ENCODE measurements at regions not wholly inside any gene's neighbourhood (a gene's known extent, or its start where the extent isn't known, plus 50 kb on each side); places are given as distances from the start of the nearest gene placed in this dataset.

GRCh38 chr6:91166271-91167046, 579.6 kb upstream of the MAP3K7 start:
- Histone ChIP-seq H3K4me3 (no peak overlapping the region), H3K9me3 (no peaks in the 10 kb centered on the region), H3K4me1 (no peaks in the 10 kb centered on the region), H3K36me3 (replicated peaks in 1 of 2; ENCODE audit: insufficient read depth in 1 of 2, low read depth in 2 of 2) (no peaks in the 10 kb centered on the region), H3K27me3 (no peaks in the 10 kb centered on the region), H3K27ac (no peak overlapping the region)
- intact Hi-C loops (cut with DNase I), result no loop called here
- ATAC-seq, result no peak
- no peak for TF ChIP-seq POLR2A (IDR thresholded peaks at IDR 0.05)
- no peak for TF ChIP-seq CTCF (IDR thresholded peaks at IDR 0.05)
- WGBS, 2 donors, result 58 to 70% methylated on average over 11 of the region's 11 CpGs
- no peak for DNase-seq

- TF ChIP-seq CTCF (IDR thresholded peaks at IDR 0.05), result no peak
- no peak for TF ChIP-seq POLR2A (IDR thresholded peaks at IDR 0.05)
- no peak overlapping the region for H3K27ac ChIP-seq
- H3K27me3 ChIP-seq, result no peaks in the 10 kb centered on the region
- intact Hi-C loops (cut with DNase I), result no loop called here
- no peaks in the 10 kb centered on the region for H3K9me3 ChIP-seq
- H3K36me3 ChIP-seq (replicated peaks in 1 of 2; ENCODE audit: insufficient read depth in 1 of 2, low read depth in 2 of 2), result no peaks in the 10 kb centered on the region
- no peaks in the 10 kb centered on the region for H3K4me1 ChIP-seq
- no peak for ATAC-seq
- WGBS, 2 donors, result 77 to 79% methylated on average over 7 of the region's 7 CpGs
- H3K4me3 ChIP-seq, result no peak overlapping the region
- no peak for DNase-seq
Observed at GRCh38 chr6:91164105-91164504, 577.2 kb upstream of the MAP3K7 start.

- Histone ChIP-seq H3K27me3 (no peaks in the 10 kb centered on the region), H3K36me3 (replicated peaks in 1 of 2; ENCODE audit: insufficient read depth in 1 of 2, low read depth in 2 of 2) (no peaks in the 10 kb centered on the region), H3K4me3 (no peak overlapping the region), H3K4me1 (no peaks in the 10 kb centered on the region), H3K9me3 (no peaks in the 10 kb centered on the region), H3K27ac (no peak overlapping the region)
- TF ChIP-seq CTCF (IDR thresholded peaks at IDR 0.05), result no peak
- no peak for TF ChIP-seq POLR2A (IDR thresholded peaks at IDR 0.05)
- ATAC-seq (no peak), DNase-seq (no peak)
- intact Hi-C loops (cut with DNase I), result no loop called here
- 58 to 70% methylated on average over 7 of the region's 7 CpGs for WGBS, 2 donors
Observed at GRCh38 chr6:91161246-91161645, 574.4 kb upstream of the MAP3K7 start.

GRCh38 chr6:91155129-91155785, 568.4 kb upstream of the MAP3K7 start:
- TF ChIP-seq CTCF (IDR thresholded peaks at IDR 0.05) (no peak), POLR2A (IDR thresholded peaks at IDR 0.05) (no peak)
- Histone ChIP-seq H3K9me3 (no peaks in the 10 kb centered on the region), H3K4me3 (no peak overlapping the region), H3K36me3 (replicated peaks in 1 of 2; ENCODE audit: insufficient read depth in 1 of 2, low read depth in 2 of 2) (no peaks in the 10 kb centered on the region), H3K27me3 (no peaks in the 10 kb centered on the region), H3K27ac (no peak overlapping the region), H3K4me1 (no peaks in the 10 kb centered on the region)
- no peak for ATAC-seq
- intact Hi-C loops (cut with DNase I), result no loop called here
- WGBS, 2 donors, result 27 to 49% methylated on average over 5 of the region's 5 CpGs
- no peak for DNase-seq

All from body of pancreas (tissue), 4 donors.